ENCODE measurements at regions not wholly inside any gene's neighbourhood (a gene's known extent, or its start where the extent isn't known, plus 50 kb on each side); places are given as distances from the start of the nearest gene placed in this dataset.

DNA sequence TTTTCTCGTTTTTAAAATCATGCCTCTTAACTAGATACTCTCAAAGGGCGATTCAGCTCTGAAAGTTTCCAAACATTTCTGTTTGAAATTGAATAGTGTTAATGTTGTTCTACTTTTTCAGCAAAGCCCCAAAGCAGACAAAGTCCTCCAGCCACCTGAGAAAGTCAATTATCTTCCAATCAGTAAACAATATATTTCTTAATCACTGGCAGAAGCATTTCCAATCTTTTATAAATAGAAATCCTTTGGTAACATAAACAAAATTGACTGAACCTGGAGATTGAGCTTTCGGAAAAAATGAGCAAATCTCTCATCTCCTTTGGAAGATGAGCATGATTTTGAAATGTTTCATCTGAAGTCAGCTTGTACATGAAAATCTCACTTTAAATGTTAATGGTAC lies 84.4 kb upstream of the FIBIN start:
- H3K27me3 ChIP-seq (ENCODE audit: control insufficient read depth in 1 of 2, insufficient read depth in 2 of 2, low read length in 2 of 2): no peaks in the 10 kb centered on the region
- no peak overlapping the region for H3K4me3 ChIP-seq (ENCODE audit: low read depth in 1 of 2, low read length in 2 of 2)

DNA sequence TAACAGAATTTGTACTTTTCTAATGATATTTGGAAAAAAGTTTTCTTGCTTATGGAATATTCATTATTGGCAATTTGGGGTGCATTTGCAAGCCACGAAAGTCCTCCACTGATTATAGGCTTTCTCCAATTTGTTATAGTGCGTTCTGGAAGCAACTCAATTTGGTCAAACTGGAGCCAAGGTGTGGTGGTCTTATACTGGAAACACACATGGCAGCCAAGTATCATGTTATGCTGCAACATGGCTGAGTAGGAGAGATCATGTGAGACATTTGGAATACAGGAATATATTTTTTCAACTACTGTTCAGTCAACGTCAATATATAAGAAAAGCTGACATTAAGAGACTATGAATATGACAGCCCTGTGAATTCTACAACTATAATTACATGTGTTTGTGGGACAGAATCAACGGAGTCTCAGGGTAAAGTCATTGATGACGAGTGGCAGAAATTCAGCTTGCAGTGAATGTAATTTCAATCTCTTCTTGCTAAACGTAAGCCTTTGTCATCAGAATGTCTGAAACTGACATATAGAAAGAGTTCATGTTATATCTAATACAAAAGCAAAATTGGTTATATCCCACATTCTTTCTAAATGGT lies 83.8 kb upstream of the FIBIN start:
- Histone ChIP-seq H3K36me3 (ENCODE audit: control insufficient read depth in 2 of 2, insufficient read depth in 2 of 2, low read length in 1 of 2) (no peaks in the 10 kb centered on the region), H3K27ac (ENCODE audit: low read depth in 2 of 2, low read length in 1 of 2) (no peak overlapping the region), H3K4me3 (ENCODE audit: low read depth in 1 of 2, low read length in 2 of 2) (no peak overlapping the region), H3K4me1 (ENCODE audit: control insufficient read depth in 2 of 2, insufficient read depth in 2 of 2, low read length in 1 of 2) (peaks cover 0 to 2% of the 10 kb centered on the region in 2 donors), H3K9me3 (ENCODE audit: control insufficient read depth in 2 of 2, insufficient read depth in 1 of 2, low read depth in 1 of 2, low read length in 1 of 2) (no peaks in the 10 kb centered on the region), H3K27me3 (ENCODE audit: control insufficient read depth in 1 of 2, insufficient read depth in 2 of 2, low read length in 2 of 2) (no peaks in the 10 kb centered on the region)
- WGBS, 2 donors: 77 to 79% methylated on average over 6 of the region's 6 CpGs

More for the DNA sequence above, 84.4 kb upstream of the FIBIN start:
- Histone ChIP-seq H3K4me1 (ENCODE audit: control insufficient read depth in 2 of 2, insufficient read depth in 2 of 2, low read length in 1 of 2) (peaks cover 0 to 2% of the 10 kb centered on the region in 2 donors), H3K9me3 (ENCODE audit: control insufficient read depth in 2 of 2, insufficient read depth in 1 of 2, low read depth in 1 of 2, low read length in 1 of 2) (no peaks in the 10 kb centered on the region), H3K27ac (ENCODE audit: low read depth in 2 of 2, low read length in 1 of 2) (no peak overlapping the region), H3K36me3 (ENCODE audit: control insufficient read depth in 2 of 2, insufficient read depth in 2 of 2, low read length in 1 of 2) (no peaks in the 10 kb centered on the region)
- 60 to 62% methylated on average over 3 of the region's 3 CpGs for WGBS, 2 donors

DNA sequence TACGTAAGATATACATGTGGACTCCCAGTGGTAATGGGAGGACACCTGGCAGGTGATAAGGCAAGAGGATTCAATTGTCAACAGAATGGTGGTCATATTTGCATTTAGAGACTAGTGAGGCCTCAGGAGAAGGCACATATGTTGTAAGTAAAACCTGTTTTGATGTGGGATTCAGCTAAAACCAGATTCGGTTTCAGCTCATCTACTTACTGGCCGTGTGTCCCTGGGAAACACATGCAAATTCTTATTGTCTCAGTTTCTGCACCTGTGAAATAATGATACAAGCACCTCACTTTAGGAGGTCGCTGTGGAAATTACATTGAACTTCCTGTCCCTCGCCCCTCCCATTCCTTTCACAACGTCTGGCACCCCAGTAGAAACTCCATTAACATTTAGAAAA lies 78.9 kb upstream of the FIBIN start:
- no peak overlapping the region for H3K4me3 ChIP-seq (ENCODE audit: low read depth in 1 of 2, low read length in 2 of 2)
- no peaks in the 10 kb centered on the region for H3K4me1 ChIP-seq (ENCODE audit: control insufficient read depth in 2 of 2, insufficient read depth in 2 of 2, low read length in 1 of 2)
- H3K9me3 ChIP-seq (ENCODE audit: control insufficient read depth in 2 of 2, insufficient read depth in 1 of 2, low read depth in 1 of 2, low read length in 1 of 2): no peaks in the 10 kb centered on the region
- WGBS, 2 donors: 78 to 82% methylated on average over 6 of the region's 6 CpGs
- H3K36me3 ChIP-seq (ENCODE audit: control insufficient read depth in 2 of 2, insufficient read depth in 2 of 2, low read length in 1 of 2): no peaks in the 10 kb centered on the region
- no peak overlapping the region for H3K27ac ChIP-seq (ENCODE audit: low read depth in 2 of 2, low read length in 1 of 2)
- H3K27me3 ChIP-seq (ENCODE audit: control insufficient read depth in 1 of 2, insufficient read depth in 2 of 2, low read length in 2 of 2): no peaks in the 10 kb centered on the region

DNA sequence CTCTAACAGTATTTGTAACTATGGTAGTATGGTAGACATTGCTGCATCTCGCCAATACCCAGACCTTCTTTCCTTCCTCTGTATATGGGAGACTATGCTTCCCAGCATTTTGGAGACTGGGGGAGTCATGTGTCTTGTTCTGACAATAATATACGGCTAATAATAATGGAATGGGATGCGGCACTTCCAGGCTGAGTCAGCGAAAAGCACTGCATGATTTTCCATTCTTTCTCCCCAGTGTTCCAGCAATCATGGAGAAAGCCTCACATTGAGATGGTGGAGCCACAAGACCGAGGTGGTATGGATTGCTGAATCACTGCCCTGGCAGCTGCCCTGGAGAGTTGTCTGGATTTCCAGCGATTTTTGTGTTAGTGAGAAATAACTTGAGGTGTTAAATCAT lies 77.1 kb upstream of the FIBIN start:
- no peaks in the 10 kb centered on the region for H3K27me3 ChIP-seq (ENCODE audit: control insufficient read depth in 1 of 2, insufficient read depth in 2 of 2, low read length in 2 of 2)
- H3K4me3 ChIP-seq (ENCODE audit: low read depth in 1 of 2, low read length in 2 of 2): no peak overlapping the region
- H3K27ac ChIP-seq (ENCODE audit: low read depth in 2 of 2, low read length in 1 of 2): no peak overlapping the region
- no peaks in the 10 kb centered on the region for H3K4me1 ChIP-seq (ENCODE audit: control insufficient read depth in 2 of 2, insufficient read depth in 2 of 2, low read length in 1 of 2)
- no peaks in the 10 kb centered on the region for H3K36me3 ChIP-seq (ENCODE audit: control insufficient read depth in 2 of 2, insufficient read depth in 2 of 2, low read length in 1 of 2)
- no peaks in the 10 kb centered on the region for H3K9me3 ChIP-seq (ENCODE audit: control insufficient read depth in 2 of 2, insufficient read depth in 1 of 2, low read depth in 1 of 2, low read length in 1 of 2)
- WGBS, 2 donors: 82 to 86% methylated on average over 6 of the region's 6 CpGs

DNA sequence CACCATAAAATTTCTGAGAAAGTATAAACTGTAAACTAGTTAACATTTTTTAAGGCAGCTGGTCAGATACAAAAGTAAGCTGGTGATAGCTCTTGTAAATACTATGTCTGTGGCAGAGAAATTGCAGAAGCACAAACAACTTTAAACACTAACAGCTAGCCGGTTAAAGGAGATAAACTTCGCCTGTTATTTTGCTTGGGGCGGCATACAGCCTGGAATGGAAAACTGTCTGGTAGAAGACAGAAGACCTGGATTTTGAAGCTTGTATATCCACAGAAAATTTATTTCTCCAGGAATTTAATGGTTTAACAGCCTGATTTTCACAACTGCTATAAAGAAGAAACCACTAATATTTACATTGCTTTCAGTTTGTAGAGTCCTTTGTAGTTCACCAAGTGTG lies 65.3 kb upstream of the FIBIN start:
- no peaks in the 10 kb centered on the region for H3K9me3 ChIP-seq (ENCODE audit: control insufficient read depth in 2 of 2, insufficient read depth in 1 of 2, low read depth in 1 of 2, low read length in 1 of 2)
- H3K4me3 ChIP-seq (ENCODE audit: low read depth in 1 of 2, low read length in 2 of 2): no peak overlapping the region
- no peaks in the 10 kb centered on the region for H3K4me1 ChIP-seq (ENCODE audit: control insufficient read depth in 2 of 2, insufficient read depth in 2 of 2, low read length in 1 of 2)
- no peak overlapping the region for H3K27ac ChIP-seq (ENCODE audit: low read depth in 2 of 2, low read length in 1 of 2)
- H3K27me3 ChIP-seq (ENCODE audit: control insufficient read depth in 1 of 2, insufficient read depth in 2 of 2, low read length in 2 of 2): no peaks in the 10 kb centered on the region
- 82 to 83% methylated on average over 3 of the region's 3 CpGs for WGBS, 2 donors
- H3K36me3 ChIP-seq (ENCODE audit: control insufficient read depth in 2 of 2, insufficient read depth in 2 of 2, low read length in 1 of 2): no peaks in the 10 kb centered on the region

DNA sequence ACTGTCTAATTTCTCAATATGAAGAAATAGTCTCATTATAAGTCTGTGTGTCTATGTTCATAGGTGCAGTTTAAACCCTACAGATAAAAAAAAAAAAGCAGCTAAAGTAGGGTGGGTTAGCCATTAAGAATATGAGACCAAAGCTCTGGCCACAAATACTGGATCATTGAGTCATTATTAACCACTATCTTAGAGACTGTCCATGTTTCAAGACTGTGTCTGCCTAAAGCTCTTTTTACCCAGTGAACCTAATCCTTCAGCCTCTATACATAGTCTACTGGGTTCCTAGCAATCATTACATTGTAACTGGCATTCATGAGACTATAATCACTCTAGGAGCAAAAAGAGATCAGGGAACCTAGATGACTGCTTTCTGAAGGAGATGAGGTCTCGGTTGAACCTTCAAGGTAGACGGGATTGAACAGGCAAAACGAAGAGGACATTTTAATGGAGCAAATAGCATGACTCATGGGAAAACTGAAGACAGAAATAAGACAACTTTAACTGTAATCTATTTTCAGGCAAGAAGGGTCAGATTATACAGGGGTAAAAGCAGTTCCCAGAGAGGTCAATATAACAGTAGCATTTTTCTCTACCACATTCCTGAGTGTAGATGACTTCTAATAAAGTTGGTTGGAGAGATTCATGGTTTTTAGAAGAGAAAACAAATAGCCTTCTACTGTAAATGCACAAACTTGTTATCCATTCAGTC lies 64.0 kb upstream of the FIBIN start:
- H3K9me3 ChIP-seq (ENCODE audit: control insufficient read depth in 2 of 2, insufficient read depth in 1 of 2, low read depth in 1 of 2, low read length in 1 of 2): no peaks in the 10 kb centered on the region
- no peaks in the 10 kb centered on the region for H3K27me3 ChIP-seq (ENCODE audit: control insufficient read depth in 1 of 2, insufficient read depth in 2 of 2, low read length in 2 of 2)
- H3K36me3 ChIP-seq (ENCODE audit: control insufficient read depth in 2 of 2, insufficient read depth in 2 of 2, low read length in 1 of 2): no peaks in the 10 kb centered on the region
- H3K27ac ChIP-seq (ENCODE audit: low read depth in 2 of 2, low read length in 1 of 2): no peak overlapping the region
- WGBS, 2 donors: 55 to 70% methylated on average over 3 of the region's 3 CpGs
- H3K4me1 ChIP-seq (ENCODE audit: control insufficient read depth in 2 of 2, insufficient read depth in 2 of 2, low read length in 1 of 2): no peaks in the 10 kb centered on the region
- no peak overlapping the region for H3K4me3 ChIP-seq (ENCODE audit: low read depth in 1 of 2, low read length in 2 of 2)

DNA sequence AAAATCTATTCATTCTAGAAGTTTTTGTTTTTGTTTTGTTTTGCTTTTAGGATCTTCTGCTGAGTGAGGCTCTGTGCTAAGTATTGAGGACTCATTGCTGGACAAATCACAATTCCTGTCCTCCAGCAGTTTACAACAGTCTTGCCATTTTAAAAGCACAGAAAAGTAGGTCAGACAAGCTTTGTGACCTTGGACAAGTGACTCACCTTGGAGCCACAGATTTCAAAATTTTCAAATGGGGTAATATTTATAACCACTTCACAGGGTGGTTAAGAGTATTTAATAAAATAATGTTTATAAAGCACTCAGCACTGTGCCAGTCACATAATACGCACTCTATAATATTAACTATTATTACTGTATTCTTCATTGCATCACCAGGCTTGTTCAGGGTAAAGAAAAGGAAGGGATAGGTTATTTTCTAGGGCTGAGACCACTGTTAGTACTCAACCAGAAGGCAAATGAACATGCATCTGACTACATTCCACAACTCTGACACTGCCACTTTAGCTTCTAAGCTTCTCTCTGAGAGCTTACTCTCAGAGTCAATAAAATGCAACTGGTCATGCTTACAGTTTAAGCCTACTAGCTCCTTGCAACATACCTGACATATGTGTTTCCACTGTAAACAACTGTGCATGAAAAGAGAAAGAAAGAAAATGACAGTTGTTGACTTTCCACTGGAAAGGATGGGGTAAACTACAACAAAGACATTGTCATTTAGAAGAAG lies 63.2 kb upstream of the FIBIN start:
- Histone ChIP-seq H3K4me3 (ENCODE audit: low read depth in 1 of 2, low read length in 2 of 2) (no peak overlapping the region), H3K36me3 (ENCODE audit: control insufficient read depth in 2 of 2, insufficient read depth in 2 of 2, low read length in 1 of 2) (no peaks in the 10 kb centered on the region), H3K4me1 (ENCODE audit: control insufficient read depth in 2 of 2, insufficient read depth in 2 of 2, low read length in 1 of 2) (no peaks in the 10 kb centered on the region), H3K27me3 (ENCODE audit: control insufficient read depth in 1 of 2, insufficient read depth in 2 of 2, low read length in 2 of 2) (no peaks in the 10 kb centered on the region), H3K9me3 (ENCODE audit: control insufficient read depth in 2 of 2, insufficient read depth in 1 of 2, low read depth in 1 of 2, low read length in 1 of 2) (no peaks in the 10 kb centered on the region), H3K27ac (ENCODE audit: low read depth in 2 of 2, low read length in 1 of 2) (no peak overlapping the region)
- 42 to 69% methylated on average over 1 of the region's 1 CpG for WGBS, 2 donors

DNA sequence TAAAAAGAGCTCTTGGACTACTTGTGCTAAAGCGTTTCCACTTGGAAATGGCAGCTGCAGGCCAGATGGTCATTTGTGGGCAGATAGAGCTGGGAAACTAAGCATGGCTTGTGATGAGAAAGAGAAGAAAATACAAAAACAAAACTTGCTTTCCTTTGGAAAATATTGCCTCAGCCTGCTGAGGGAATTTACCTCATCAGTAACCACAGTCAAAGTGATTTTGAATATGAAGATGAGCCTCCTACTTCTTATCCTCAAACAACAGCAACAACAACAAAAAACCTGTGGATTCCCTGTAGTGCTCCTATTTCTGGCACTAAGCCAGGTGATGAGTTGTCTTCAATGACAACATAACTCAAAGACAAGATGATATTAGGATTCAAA lies 62.7 kb upstream of the FIBIN start:
- 70 to 74% methylated on average over 1 of the region's 1 CpG for WGBS, 2 donors
- no peak overlapping the region for H3K27ac ChIP-seq (ENCODE audit: low read depth in 2 of 2, low read length in 1 of 2)

DNA sequence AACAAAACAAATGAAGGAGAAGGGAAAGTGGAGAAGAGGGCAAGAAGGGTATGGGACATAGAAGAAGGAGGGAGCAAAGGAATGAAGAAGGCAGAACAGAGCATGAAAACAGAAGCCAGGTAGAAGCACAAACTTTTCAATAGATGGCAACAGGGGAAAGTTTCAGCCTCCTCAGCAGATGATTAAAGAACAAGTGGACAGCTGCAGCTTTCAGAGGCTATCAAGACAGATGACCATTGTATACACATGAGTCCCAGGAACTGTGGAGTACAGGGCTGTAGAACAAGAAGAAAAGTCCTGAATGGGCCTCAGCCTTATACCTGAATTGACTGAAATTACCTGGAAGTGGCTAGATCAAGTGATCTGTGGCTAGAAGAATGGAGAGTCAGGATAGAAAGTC lies 62.0 kb upstream of the FIBIN start:
- H3K4me3 ChIP-seq (ENCODE audit: low read depth in 1 of 2, low read length in 2 of 2): no peak overlapping the region
- H3K9me3 ChIP-seq (ENCODE audit: control insufficient read depth in 2 of 2, insufficient read depth in 1 of 2, low read depth in 1 of 2, low read length in 1 of 2): no peaks in the 10 kb centered on the region
- H3K27ac ChIP-seq (ENCODE audit: low read depth in 2 of 2, low read length in 1 of 2): no peak overlapping the region
- H3K4me1 ChIP-seq (ENCODE audit: control insufficient read depth in 2 of 2, insufficient read depth in 2 of 2, low read length in 1 of 2): no peaks in the 10 kb centered on the region
- H3K36me3 ChIP-seq (ENCODE audit: control insufficient read depth in 2 of 2, insufficient read depth in 2 of 2, low read length in 1 of 2): no peaks in the 10 kb centered on the region
- no peaks in the 10 kb centered on the region for H3K27me3 ChIP-seq (ENCODE audit: control insufficient read depth in 1 of 2, insufficient read depth in 2 of 2, low read length in 2 of 2)

More for the DNA sequence above, 62.7 kb upstream of the FIBIN start:
- no peaks in the 10 kb centered on the region for H3K36me3 ChIP-seq (ENCODE audit: control insufficient read depth in 2 of 2, insufficient read depth in 2 of 2, low read length in 1 of 2)
- no peaks in the 10 kb centered on the region for H3K4me1 ChIP-seq (ENCODE audit: control insufficient read depth in 2 of 2, insufficient read depth in 2 of 2, low read length in 1 of 2)
- H3K27me3 ChIP-seq (ENCODE audit: control insufficient read depth in 1 of 2, insufficient read depth in 2 of 2, low read length in 2 of 2): no peaks in the 10 kb centered on the region
- H3K4me3 ChIP-seq (ENCODE audit: low read depth in 1 of 2, low read length in 2 of 2): no peak overlapping the region
- no peaks in the 10 kb centered on the region for H3K9me3 ChIP-seq (ENCODE audit: control insufficient read depth in 2 of 2, insufficient read depth in 1 of 2, low read depth in 1 of 2, low read length in 1 of 2)
